HepG2 (cell line): ENCODE measurements at regions not wholly inside any gene's neighbourhood (a gene's known extent, or its start where the extent isn't known, plus 50 kb on each side); places are given as distances from the start of the nearest gene placed in this dataset.
"Not testable (repeated sequence)": the region's sequence is repeated elsewhere in the genome, so short reads cannot be mapped to it uniquely, and the experiment has no call there.

Source experiments
- ATAC-seq: fragments of 200-7000 bp; cut with Tn5 transposase; 3 replicates; pipeline ENCODE4 v1.9.1; 2020; ENCODE audit warnings: mild to moderate bottlenecking, moderate library complexity
- BruUV-seq: library from RNA; stranded (reverse); fragments of 400-500 nt; replicated peaks from 2 replicates; lab custom pipeline; 2021; lab: Mats Ljungman, UMichigan
- CTCF ChIA-PET: fragments of 300-600 bp; formaldehyde crosslinking; extraction: SDS; loops from one replicate; lab custom pipeline; 2021; ENCODE audit warnings: low total read pairs, inconsistent platforms, low intra/inter-chr PET ratio; lab: Yijun Ruan, JAX
- POLR2A ChIA-PET: fragments of 350-600 bp; sonication (Branson Sonifier 250); formaldehyde crosslinking; loops from one replicate; lab custom pipeline; 2020; ENCODE audit warnings: antibody characterized with exemption, inconsistent platforms; lab: Yijun Ruan, JAX
- DNase-seq: peaks from one replicate; pipeline ENCODE4 v3.0.0-alpha.2; 2015; ENCODE audit warnings: low spot score
- FAIRE-seq: peaks from 3 replicates; lab custom pipeline; 2011; peaks lifted over from hg19 to GRCh38; lab: Jason Lieb, UNC
- H2AFZ ChIP-seq: one replicate; pipeline ENCODE4 v1.6.1; 2011; ENCODE audit warnings: low read length, inconsistent platforms
- H3K27ac ChIP-seq: fragments of 300-600 bp; 3 replicates; pipeline ENCODE4 v1.8.0; 2011; ENCODE audit warnings: mixed run types, mild to moderate bottlenecking, mixed read lengths, low read length, inconsistent platforms; ENCODE audit not compliant: insufficient read depth; ENCODE audit errors: extremely low read length
- H3K27me3 ChIP-seq, 2 experiments: fragments of 200-600 bp in 1 of 2; 2 replicates in 1 of 2; 3 replicates in 1 of 2; pipeline versions ENCODE4 v1.6.0 to v1.8.0; 2011; ENCODE audit warnings: low read length in 2 of 2, mild to moderate bottlenecking in 2 of 2, moderate library complexity in 2 of 2, inconsistent platforms in 1 of 2; ENCODE audit not compliant: insufficient read depth in 2 of 2, control insufficient read depth in 1 of 2
- H3K36me3 ChIP-seq, 2 experiments: fragments of 200-600 bp in 1 of 2; replicated peaks in 1 of 2; 2 replicates in 1 of 2; 3 replicates in 1 of 2; pipeline versions ENCODE4 v1.5.1 to v1.8.0; 2011; ENCODE audit warnings: low read length in 2 of 2, inconsistent platforms in 1 of 2; ENCODE audit not compliant: insufficient read depth in 2 of 2, control insufficient read depth in 1 of 2
- H3K4me1 ChIP-seq: 2 replicates; pipeline ENCODE4 v1.5.1; 2012; ENCODE audit warnings: low read length, inconsistent platforms; ENCODE audit not compliant: insufficient read depth
- H3K4me2 ChIP-seq: 2 replicates; pipeline ENCODE4 v1.6.0; 2011; ENCODE audit warnings: low read depth, low read length, inconsistent platforms
- H3K4me3 ChIP-seq, 3 experiments: fragments of 200-600 bp in 1 of 3; sonication (generic), shearing (Covaris generic) in 1 of 3; replicated peaks in 1 of 3; 2 replicates each; pipeline ENCODE4 v1.5.1; 2011 to 2016; ENCODE audit warnings: low read length in 3 of 3, inconsistent platforms in 2 of 3, low read depth in 2 of 3, mild to moderate bottlenecking in 2 of 3, control low read depth in 1 of 3, mixed read lengths in 1 of 3; ENCODE audit not compliant: insufficient read depth in 1 of 3
- H3K79me2 ChIP-seq: one replicate; pipeline ENCODE4 v1.6.1; 2011; ENCODE audit warnings: low read length, inconsistent platforms; ENCODE audit not compliant: insufficient read depth
- H3K9ac ChIP-seq: 2 replicates; pipeline ENCODE4 v1.6.0; 2011; ENCODE audit warnings: mild to moderate bottlenecking, low read depth, low read length, inconsistent platforms; ENCODE audit not compliant: insufficient read depth
- H3K9me3 ChIP-seq: 2 replicates; pipeline ENCODE4 v1.5.1; 2012; ENCODE audit warnings: mild to moderate bottlenecking, low read length
- H4K20me1 ChIP-seq: 2 replicates; pipeline ENCODE4 v1.6.0; 2011; ENCODE audit warnings: inconsistent platforms, mild to moderate bottlenecking, low read length, moderate library complexity; ENCODE audit not compliant: insufficient read depth
- WGBS: methylation state at CpG from one replicate; pipeline ENCODE4 v1.1.6; 2017; ENCODE audit warnings: low lambda C conversion rate; 5-methylcytosine and 5-hydroxymethylcytosine counted together
- in situ Hi-C: cut with HindIII; loops from 2 replicates; pipeline ENCODE4 v1.10.0; 2017; ENCODE audit warnings: low pct_unique_long_range_greater_than_20kb; ENCODE audit not compliant: extremely low pct_ligation_motif_present
- intact Hi-C: fragments of 100-400 bp; cut with micrococcal nuclease; formaldehyde crosslinking; loops from one replicate; pipeline ENCODE4 v1.10.0; 2022; ENCODE audit not compliant: unreplicated experiment

GRCh38 chrY:6388658-6389057 lies 142.6 kb downstream of the TSPY2 start:
- POLR2A ChIA-PET = not testable (repeated sequence)

DNA sequence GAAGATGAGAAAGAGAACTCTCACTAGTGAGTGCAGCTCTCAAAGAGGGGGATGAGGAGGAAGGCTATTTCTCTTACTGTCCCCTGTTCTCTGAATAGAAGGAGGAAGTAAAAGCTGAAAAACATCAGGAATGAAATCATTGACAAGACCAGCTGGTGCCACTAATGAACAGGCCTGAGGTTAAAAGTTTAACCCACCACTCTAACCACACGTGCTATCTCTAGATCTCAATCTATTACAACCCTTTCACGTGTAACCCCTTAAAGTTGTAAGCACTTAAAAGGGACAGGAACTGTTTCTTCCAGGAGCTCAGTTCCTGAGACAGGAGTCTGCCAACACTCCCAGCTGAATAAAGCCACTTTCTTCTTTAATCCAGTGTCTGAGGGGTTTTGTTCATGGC lies 143.5 kb downstream of the TSPY2 start:
- H3K4me3 ChIP-seq, intact Hi-C loops, H3K4me1 ChIP-seq, H3K79me2 ChIP-seq, H3K36me3 ChIP-seq, ATAC-seq, H4K20me1 ChIP-seq, H3K9me3 ChIP-seq, DNase-seq, H3K4me2 ChIP-seq, H3K9ac ChIP-seq, H3K27me3 ChIP-seq, FAIRE-seq, in situ Hi-C loops, H3K27ac ChIP-seq, BruUV-seq, CTCF ChIA-PET, POLR2A ChIA-PET, H2AFZ ChIP-seq: not testable (repeated sequence)
- WGBS = no CpG with 5 or more reads among the region's 2 CpGs

More at GRCh38 chrY:6388658-6389057, 142.6 kb downstream of the TSPY2 start:
- DNase-seq, H3K36me3 ChIP-seq, in situ Hi-C loops, H3K27ac ChIP-seq, BruUV-seq, H2AFZ ChIP-seq, H3K4me1 ChIP-seq, H3K9ac ChIP-seq, intact Hi-C loops, H3K79me2 ChIP-seq, H3K27me3 ChIP-seq, H3K9me3 ChIP-seq, H3K4me3 ChIP-seq, CTCF ChIA-PET, H4K20me1 ChIP-seq, H3K4me2 ChIP-seq: not testable (repeated sequence)
- ATAC-seq (peak; percentile 61; the same call in 2 of the 3 replicates), FAIRE-seq (peak; percentile 44)
- no CpG with 5 or more reads among the region's 6 CpGs for whole genome bisulfite sequencing

DNA sequence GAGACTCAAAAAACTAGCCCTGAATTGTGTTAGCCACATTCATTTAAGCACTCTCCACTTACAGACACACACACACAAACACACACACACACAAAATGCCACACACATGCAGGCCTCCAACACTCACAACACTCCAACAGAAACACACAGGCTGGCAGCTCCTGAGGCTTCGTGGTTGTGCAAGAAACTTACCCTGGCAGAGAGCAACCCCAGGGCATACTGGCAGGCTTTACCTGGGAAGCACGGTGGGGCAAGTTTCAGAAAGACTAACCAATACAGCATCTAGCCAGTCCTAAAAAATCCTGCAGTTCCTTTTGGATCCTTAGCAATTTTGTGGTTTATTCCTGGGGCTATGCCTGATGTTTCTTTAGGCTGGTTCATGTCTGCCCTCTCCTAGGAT lies 146.2 kb downstream of the TSPY2 start:
- FAIRE-seq, H3K9ac ChIP-seq, H3K4me3 ChIP-seq, DNase-seq, H3K9me3 ChIP-seq, H3K4me2 ChIP-seq, H4K20me1 ChIP-seq, ATAC-seq, H3K79me2 ChIP-seq, H3K27ac ChIP-seq, in situ Hi-C loops, H2AFZ ChIP-seq, POLR2A ChIA-PET, H3K27me3 ChIP-seq, H3K36me3 ChIP-seq, BruUV-seq, H3K4me1 ChIP-seq, intact Hi-C loops, CTCF ChIA-PET: not testable (repeated sequence)
- no CpG with 5 or more reads among the region's 2 CpGs for WGBS

GRCh38 chrY:6393242-6393641 lies 147.2 kb downstream of the TSPY2 start:
- POLR2A ChIA-PET, H3K9me3 ChIP-seq, H3K4me2 ChIP-seq, H3K4me1 ChIP-seq, H3K9ac ChIP-seq, H2AFZ ChIP-seq, H3K4me3 ChIP-seq, intact Hi-C loops, H3K27ac ChIP-seq, FAIRE-seq, ATAC-seq, H4K20me1 ChIP-seq, H3K36me3 ChIP-seq, H3K79me2 ChIP-seq, in situ Hi-C loops, DNase-seq, CTCF ChIA-PET, H3K27me3 ChIP-seq, BruUV-seq: not testable (repeated sequence)
- no CpG with 5 or more reads among the region's 4 CpGs for WGBS
